ENCODE measurements at regions not wholly inside any gene's neighbourhood (a gene's known extent, or its start where the extent isn't known, plus 50 kb on each side); places are given as distances from the start of the nearest gene placed in this dataset.

DNA sequence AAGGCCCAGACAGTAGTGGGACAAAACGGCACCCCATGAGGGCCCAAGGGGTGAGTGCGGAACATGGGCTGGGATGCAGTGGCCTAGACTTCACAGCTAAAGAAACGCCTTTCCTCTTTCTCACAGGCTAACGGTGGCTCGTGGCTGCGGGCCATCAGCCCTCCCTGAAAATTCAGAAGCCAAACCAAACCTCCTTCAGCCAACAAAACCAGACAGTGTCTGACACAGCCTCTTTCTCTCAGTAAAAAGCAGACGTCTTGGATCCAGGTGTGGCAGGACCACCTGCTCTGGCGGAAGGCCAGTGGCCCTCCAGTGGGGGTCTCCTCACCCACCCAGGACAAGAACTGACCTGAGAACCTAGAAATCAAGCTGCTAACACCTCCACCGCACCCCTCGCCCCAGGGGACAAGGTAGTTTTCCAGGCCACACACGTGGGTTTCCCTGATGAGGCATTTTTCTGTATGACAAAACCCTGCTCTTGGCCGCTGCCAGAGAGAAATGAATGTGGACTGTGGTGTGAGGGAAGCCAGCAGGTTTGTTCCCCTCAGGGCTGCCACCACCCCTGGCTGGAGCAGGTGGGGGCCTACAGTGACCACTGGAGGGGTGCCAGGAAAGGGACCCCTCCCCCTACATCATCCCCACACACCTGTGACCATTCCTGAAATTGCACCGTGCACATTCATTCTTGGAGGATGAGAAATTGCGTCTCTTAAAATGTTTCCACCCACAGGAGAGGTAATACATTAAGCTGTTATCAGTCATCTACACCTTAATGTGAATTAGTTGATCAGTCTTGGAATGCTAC, 76.8 kb upstream of the PIM1 start:
- H3K27me3 Mint-ChIP-seq (ENCODE audit: low read depth in 2 of 2), result no peaks in the 10 kb centered on the region
- 79% methylated on average over 13 of the region's 14 CpGs for WGBS (ENCODE audit: insufficient coverage)
- H3K36me3 Mint-ChIP-seq, result no peaks in the 10 kb centered on the region
- no peaks in the 10 kb centered on the region for H3K4me1 Mint-ChIP-seq
- no peak for ATAC-seq
- no peak for DNase-seq
- H3K27ac Mint-ChIP-seq, result no peak overlapping the region
- no peaks in the 10 kb centered on the region for H3K27me3 ChIP-seq (ENCODE audit: control insufficient read depth, insufficient read depth, low read length)
- no peaks in the 10 kb centered on the region for H3K9me3 ChIP-seq (ENCODE audit: control insufficient read depth, insufficient read depth, low read length)
- H3K27ac ChIP-seq (ENCODE audit: low read length), result no peak overlapping the region
- no peak overlapping the region for H3K4me3 ChIP-seq (ENCODE audit: low read length)
- peaks cover 2% of the 10 kb centered on the region for H3K4me1 ChIP-seq (ENCODE audit: control insufficient read depth, insufficient read depth, low read length)
- intact Hi-C loops (cut with micrococcal nuclease), result no loop called here
- TF ChIP-seq, protein P1, sequence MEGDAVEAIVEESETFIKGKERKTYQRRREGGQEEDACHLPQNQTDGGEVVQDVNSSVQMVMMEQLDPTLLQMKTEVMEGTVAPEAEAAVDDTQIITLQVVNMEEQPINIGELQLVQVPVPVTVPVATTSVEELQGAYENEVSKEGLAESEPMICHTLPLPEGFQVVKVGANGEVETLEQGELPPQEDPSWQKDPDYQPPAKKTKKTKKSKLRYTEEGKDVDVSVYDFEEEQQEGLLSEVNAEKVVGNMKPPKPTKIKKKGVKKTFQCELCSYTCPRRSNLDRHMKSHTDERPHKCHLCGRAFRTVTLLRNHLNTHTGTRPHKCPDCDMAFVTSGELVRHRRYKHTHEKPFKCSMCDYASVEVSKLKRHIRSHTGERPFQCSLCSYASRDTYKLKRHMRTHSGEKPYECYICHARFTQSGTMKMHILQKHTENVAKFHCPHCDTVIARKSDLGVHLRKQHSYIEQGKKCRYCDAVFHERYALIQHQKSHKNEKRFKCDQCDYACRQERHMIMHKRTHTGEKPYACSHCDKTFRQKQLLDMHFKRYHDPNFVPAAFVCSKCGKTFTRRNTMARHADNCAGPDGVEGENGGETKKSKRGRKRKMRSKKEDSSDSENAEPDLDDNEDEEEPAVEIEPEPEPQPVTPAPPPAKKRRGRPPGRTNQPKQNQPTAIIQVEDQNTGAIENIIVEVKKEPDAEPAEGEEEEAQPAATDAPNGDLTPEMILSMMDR (IDR thresholded peaks at IDR 0.05), result no peak
- no peaks in the 10 kb centered on the region for H3K36me3 ChIP-seq (ENCODE audit: control insufficient read depth, insufficient read depth, low read length)
- H3K9me3 Mint-ChIP-seq, result no peaks in the 10 kb centered on the region
- no peak overlapping the region for H3K4me3 Mint-ChIP-seq

DNA sequence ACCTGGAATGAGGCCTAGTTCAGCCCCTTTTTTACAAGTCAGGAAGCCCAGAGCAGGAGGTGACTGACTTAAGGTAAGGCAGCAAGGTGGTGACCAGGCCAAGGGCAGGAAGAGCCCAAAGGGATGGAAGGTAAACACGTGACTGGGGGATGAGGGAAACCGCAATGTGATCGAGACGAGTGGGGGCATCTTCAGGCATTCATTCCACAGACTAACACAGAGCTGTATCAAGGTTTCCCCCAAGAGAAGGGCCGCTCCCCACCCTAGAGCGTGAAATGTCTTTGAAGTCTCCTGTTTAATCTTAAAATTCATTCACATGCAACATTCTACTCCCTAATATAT, 76.3 kb upstream of the PIM1 start:
- peaks cover 2% of the 10 kb centered on the region for H3K4me1 ChIP-seq (ENCODE audit: control insufficient read depth, insufficient read depth, low read length)
- no peaks in the 10 kb centered on the region for H3K36me3 ChIP-seq (ENCODE audit: control insufficient read depth, insufficient read depth, low read length)
- ATAC-seq (no peak), DNase-seq (no peak)
- no peaks in the 10 kb centered on the region for H3K27me3 ChIP-seq (ENCODE audit: control insufficient read depth, insufficient read depth, low read length)
- intact Hi-C loops (cut with micrococcal nuclease), result no loop called here
- no peak overlapping the region for H3K4me3 ChIP-seq (ENCODE audit: low read length)
- H3K27ac Mint-ChIP-seq, result no peak overlapping the region
- no peak overlapping the region for H3K4me3 Mint-ChIP-seq
- H3K9me3 ChIP-seq (ENCODE audit: control insufficient read depth, insufficient read depth, low read length), result no peaks in the 10 kb centered on the region
- no peaks in the 10 kb centered on the region for H3K27me3 Mint-ChIP-seq (ENCODE audit: low read depth in 2 of 2)
- WGBS (ENCODE audit: insufficient coverage), result 96% methylated on average over 5 of the region's 6 CpGs
- H3K9me3 Mint-ChIP-seq, result no peaks in the 10 kb centered on the region
- no peak overlapping the region for H3K27ac ChIP-seq (ENCODE audit: low read length)
- no peaks in the 10 kb centered on the region for H3K36me3 Mint-ChIP-seq
- TF ChIP-seq, protein P1 (IDR thresholded peaks at IDR 0.05), result no peak
- no peaks in the 10 kb centered on the region for H3K4me1 Mint-ChIP-seq

- H3K27me3 ChIP-seq (ENCODE audit: control insufficient read depth, insufficient read depth, low read length), result no peaks in the 10 kb centered on the region
- H3K4me3 ChIP-seq (ENCODE audit: low read length), result no peak overlapping the region
- H3K36me3 ChIP-seq (ENCODE audit: control insufficient read depth, insufficient read depth, low read length), result no peaks in the 10 kb centered on the region
- H3K27ac ChIP-seq (ENCODE audit: low read length), result no peak overlapping the region
- Mint-ChIP-seq H3K9me3 (no peaks in the 10 kb centered on the region), H3K36me3 (no peaks in the 10 kb centered on the region), H3K4me3 (no peak overlapping the region), H3K27me3 (ENCODE audit: low read depth in 2 of 2) (no peaks in the 10 kb centered on the region), H3K27ac (no peak overlapping the region), H3K4me1 (no peaks in the 10 kb centered on the region)
- intact Hi-C loops (cut with micrococcal nuclease), result no loop called here
- H3K9me3 ChIP-seq (ENCODE audit: control insufficient read depth, insufficient read depth, low read length), result no peaks in the 10 kb centered on the region
- ATAC-seq, result no peak
- peaks cover 2% of the 10 kb centered on the region for H3K4me1 ChIP-seq (ENCODE audit: control insufficient read depth, insufficient read depth, low read length)
- no peak for DNase-seq
- TF ChIP-seq, protein P1 (IDR thresholded peaks at IDR 0.05), result no peak
- WGBS (ENCODE audit: insufficient coverage), result no CpG with 5 or more reads among the region's 1 CpG
Observed at GRCh38 chr6:37095997-37096396, 74.0 kb upstream of the PIM1 start.

DNA sequence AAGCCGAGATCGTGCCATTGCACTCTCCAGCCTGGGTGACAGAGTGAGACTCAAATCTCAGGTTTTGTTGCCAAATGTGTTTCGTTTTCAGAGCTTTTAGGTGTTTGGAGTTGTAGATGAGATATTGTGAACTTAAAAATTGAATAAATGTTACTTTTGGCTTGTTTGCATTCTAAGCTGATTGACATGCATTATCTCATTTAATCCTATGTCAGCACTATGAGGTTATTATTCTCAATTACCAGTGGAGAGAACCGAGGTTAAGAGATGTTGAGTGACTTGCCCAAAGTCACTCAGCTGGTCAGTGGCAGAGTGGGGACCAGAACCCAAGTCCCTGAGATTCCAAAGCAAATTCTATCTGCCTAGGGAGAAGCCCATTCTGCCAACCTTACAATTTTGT, 72.6 kb upstream of the PIM1 start:
- H3K4me3 Mint-ChIP-seq, result no peak overlapping the region
- H3K27me3 Mint-ChIP-seq (ENCODE audit: low read depth in 2 of 2), result no peaks in the 10 kb centered on the region
- no peak overlapping the region for H3K27ac Mint-ChIP-seq
- Histone ChIP-seq H3K9me3 (ENCODE audit: control insufficient read depth, insufficient read depth, low read length) (no peaks in the 10 kb centered on the region), H3K4me3 (ENCODE audit: low read length) (no peak overlapping the region), H3K27ac (ENCODE audit: low read length) (no peak overlapping the region), H3K27me3 (ENCODE audit: control insufficient read depth, insufficient read depth, low read length) (no peaks in the 10 kb centered on the region), H3K36me3 (ENCODE audit: control insufficient read depth, insufficient read depth, low read length) (no peaks in the 10 kb centered on the region), H3K4me1 (ENCODE audit: control insufficient read depth, insufficient read depth, low read length) (peaks cover 9% of the 10 kb centered on the region)
- intact Hi-C loops (cut with micrococcal nuclease), result no loop called here
- WGBS (ENCODE audit: insufficient coverage), result 88% methylated on average over 4 of the region's 4 CpGs
- H3K9me3 Mint-ChIP-seq, result no peaks in the 10 kb centered on the region
- ATAC-seq (no peak), DNase-seq (no peak)
- H3K4me1 Mint-ChIP-seq, result peaks cover 0 to 7% of the 10 kb centered on the region in 2 donors
- H3K36me3 Mint-ChIP-seq, result no peaks in the 10 kb centered on the region
- TF ChIP-seq, protein P1 (IDR thresholded peaks at IDR 0.05), result no peak
